ENCODE measurements at regions not wholly inside any gene's neighbourhood (a gene's known extent, or its start where the extent isn't known, plus 50 kb on each side); places are given as distances from the start of the nearest gene placed in this dataset.

GRCh38 chr14:76551906-76552305 lies 176.0 kb downstream of the ESRRB start:
- no peak overlapping the region for H3K27ac Mint-ChIP-seq
- H3K4me3 Mint-ChIP-seq: no peak overlapping the region
- DNase-seq (no peak), ATAC-seq (no peak)
- peaks cover 5% of the 10 kb centered on the region for H3K27me3 Mint-ChIP-seq
- no peaks in the 10 kb centered on the region for H3K4me1 Mint-ChIP-seq
- H3K36me3 Mint-ChIP-seq (ENCODE audit: low read depth): no peaks in the 10 kb centered on the region
- H3K9me3 Mint-ChIP-seq: no peaks in the 10 kb centered on the region

- DNase-seq (no peak), ATAC-seq (no peak)
- H3K27me3 Mint-ChIP-seq: peaks cover 8% of the 10 kb centered on the region
- no peak overlapping the region for H3K4me3 Mint-ChIP-seq
- no peak overlapping the region for H3K27ac Mint-ChIP-seq
- no peaks in the 10 kb centered on the region for H3K9me3 Mint-ChIP-seq
- H3K4me1 Mint-ChIP-seq: no peaks in the 10 kb centered on the region
- H3K36me3 Mint-ChIP-seq (ENCODE audit: low read depth): no peaks in the 10 kb centered on the region
Measured at GRCh38 chr14:76564471-76565422, 188.8 kb downstream of the ESRRB start.

- no peak for DNase-seq
- H3K27ac Mint-ChIP-seq: no peak overlapping the region
- no peaks in the 10 kb centered on the region for H3K36me3 Mint-ChIP-seq (ENCODE audit: low read depth)
- peaks cover 5% of the 10 kb centered on the region for H3K27me3 Mint-ChIP-seq
- no peak overlapping the region for H3K4me3 Mint-ChIP-seq
- no peak for ATAC-seq
- H3K4me1 Mint-ChIP-seq: no peaks in the 10 kb centered on the region
- H3K9me3 Mint-ChIP-seq: no peaks in the 10 kb centered on the region
Measured at GRCh38 chr14:76566439-76566838, 190.5 kb downstream of the ESRRB start.

GRCh38 chr14:76574416-76575095 lies 186.7 kb upstream of the VASH1 start:
- Mint-ChIP-seq H3K27ac (no peak overlapping the region), H3K27me3 (peaks cover 5% of the 10 kb centered on the region), H3K4me3 (no peak overlapping the region), H3K36me3 (ENCODE audit: low read depth) (no peaks in the 10 kb centered on the region), H3K4me1 (no peaks in the 10 kb centered on the region), H3K9me3 (peaks cover 5% of the 10 kb centered on the region)
- DNase-seq: no peak
- no peak for ATAC-seq

- Mint-ChIP-seq H3K4me1 (no peaks in the 10 kb centered on the region), H3K36me3 (ENCODE audit: low read depth) (no peaks in the 10 kb centered on the region), H3K27ac (no peak overlapping the region), H3K9me3 (peaks cover 5% of the 10 kb centered on the region), H3K4me3 (no peak overlapping the region), H3K27me3 (peaks cover 5% of the 10 kb centered on the region)
- DNase-seq (no peak), ATAC-seq (no peak)
Measured at GRCh38 chr14:76575108-76575507, 186.2 kb upstream of the VASH1 start.

- no peak for DNase-seq
Measured at GRCh38 chr14:76576047-76576741, 185.1 kb upstream of the VASH1 start.

GRCh38 chr14:76577090-76577489 lies 184.2 kb upstream of the VASH1 start:
- peaks cover 5% of the 10 kb centered on the region for H3K9me3 Mint-ChIP-seq
- no peaks in the 10 kb centered on the region for H3K36me3 Mint-ChIP-seq (ENCODE audit: low read depth)
- no peak for ATAC-seq
- no peak overlapping the region for H3K4me3 Mint-ChIP-seq
- DNase-seq: no peak
- no peaks in the 10 kb centered on the region for H3K4me1 Mint-ChIP-seq
- H3K27me3 Mint-ChIP-seq: peaks cover 5% of the 10 kb centered on the region
- H3K27ac Mint-ChIP-seq: no peak overlapping the region

More at GRCh38 chr14:76576047-76576741, 185.1 kb upstream of the VASH1 start:
- no peak overlapping the region for H3K27ac Mint-ChIP-seq
- ATAC-seq: no peak
- no peaks in the 10 kb centered on the region for H3K36me3 Mint-ChIP-seq (ENCODE audit: low read depth)
- no peaks in the 10 kb centered on the region for H3K4me1 Mint-ChIP-seq
- H3K4me3 Mint-ChIP-seq: no peak overlapping the region
- H3K27me3 Mint-ChIP-seq: peaks cover 5% of the 10 kb centered on the region
- peaks cover 5% of the 10 kb centered on the region for H3K9me3 Mint-ChIP-seq

- Mint-ChIP-seq H3K27ac (no peak overlapping the region), H3K4me1 (no peaks in the 10 kb centered on the region)
Measured at GRCh38 chr14:76577837-76578236, 183.4 kb upstream of the VASH1 start.

GRCh38 chr14:76580399-76580798 lies 180.9 kb upstream of the VASH1 start:
- ATAC-seq: no peak
- Mint-ChIP-seq H3K36me3 (ENCODE audit: low read depth) (no peaks in the 10 kb centered on the region), H3K9me3 (peaks cover 5% of the 10 kb centered on the region)

More at GRCh38 chr14:76577837-76578236, 183.4 kb upstream of the VASH1 start:
- Mint-ChIP-seq H3K36me3 (ENCODE audit: low read depth) (no peaks in the 10 kb centered on the region), H3K9me3 (peaks cover 5% of the 10 kb centered on the region), H3K27me3 (peaks cover 5% of the 10 kb centered on the region), H3K4me3 (no peak overlapping the region)
- ATAC-seq (no peak), DNase-seq (no peak)

GRCh38 chr14:76580967-76581366 lies 180.3 kb upstream of the VASH1 start:
- DNase-seq (no peak), ATAC-seq (no peak)
- Mint-ChIP-seq H3K27ac (no peak overlapping the region), H3K4me1 (no peaks in the 10 kb centered on the region), H3K4me3 (no peak overlapping the region), H3K9me3 (peaks cover 5% of the 10 kb centered on the region), H3K27me3 (peaks cover 1% of the 10 kb centered on the region), H3K36me3 (ENCODE audit: low read depth) (no peaks in the 10 kb centered on the region)

More at GRCh38 chr14:76580399-76580798, 180.9 kb upstream of the VASH1 start:
- no peak overlapping the region for H3K27ac Mint-ChIP-seq
- peaks cover 1% of the 10 kb centered on the region for H3K27me3 Mint-ChIP-seq
- no peaks in the 10 kb centered on the region for H3K4me1 Mint-ChIP-seq
- no peak overlapping the region for H3K4me3 Mint-ChIP-seq
- no peak for DNase-seq

GRCh38 chr14:76581592-76581991 lies 179.7 kb upstream of the VASH1 start:
- H3K27ac Mint-ChIP-seq: no peak overlapping the region
- ATAC-seq (no peak), DNase-seq (no peak)
- H3K4me3 Mint-ChIP-seq: no peak overlapping the region
- H3K36me3 Mint-ChIP-seq (ENCODE audit: low read depth): no peaks in the 10 kb centered on the region
- H3K27me3 Mint-ChIP-seq: peaks cover 1% of the 10 kb centered on the region
- H3K4me1 Mint-ChIP-seq: no peaks in the 10 kb centered on the region
- peaks cover 5% of the 10 kb centered on the region for H3K9me3 Mint-ChIP-seq

GRCh38 chr14:76582447-76582846 lies 178.8 kb upstream of the VASH1 start:
- ATAC-seq (no peak), DNase-seq (no peak)
- Mint-ChIP-seq H3K4me1 (no peaks in the 10 kb centered on the region), H3K27ac (no peak overlapping the region), H3K27me3 (peaks cover under 1% of the 10 kb centered on the region), H3K4me3 (no peak overlapping the region), H3K36me3 (ENCODE audit: low read depth) (no peaks in the 10 kb centered on the region), H3K9me3 (peaks cover under 1% of the 10 kb centered on the region)

GRCh38 chr14:76583174-76583573 lies 178.1 kb upstream of the VASH1 start:
- Mint-ChIP-seq H3K36me3 (ENCODE audit: low read depth) (no peaks in the 10 kb centered on the region), H3K27me3 (no peaks in the 10 kb centered on the region), H3K9me3 (no peaks in the 10 kb centered on the region), H3K4me1 (no peaks in the 10 kb centered on the region), H3K27ac (no peak overlapping the region), H3K4me3 (no peak overlapping the region)
- DNase-seq: no peak
- no peak for ATAC-seq

GRCh38 chr14:76583805-76584204 lies 177.5 kb upstream of the VASH1 start:
- no peak for DNase-seq
- Mint-ChIP-seq H3K4me1 (no peaks in the 10 kb centered on the region), H3K9me3 (no peaks in the 10 kb centered on the region), H3K27ac (no peak overlapping the region), H3K27me3 (no peaks in the 10 kb centered on the region), H3K36me3 (ENCODE audit: low read depth) (no peaks in the 10 kb centered on the region), H3K4me3 (no peak overlapping the region)
- ATAC-seq: no peak

All from activated naive CD8-positive, alpha-beta T cell treated with anti-CD3 and anti-CD28 coated beads, Interleukin-2, amount 50 U/mL, for 24 hours (primary cell).